ENCODE measurements at regions not wholly inside any gene's neighbourhood (a gene's known extent, or its start where the extent isn't known, plus 50 kb on each side); places are given as distances from the start of the nearest gene placed in this dataset.

GRCh38 chr13:91072486-91072885, 275.0 kb upstream of the MIR17HG start:
- no peak for DNase-seq (ENCODE audit: low read depth in 2 of 2)

GRCh38 chr13:91074091-91074490, 273.4 kb upstream of the MIR17HG start:
- no peak for DNase-seq (ENCODE audit: low read depth in 2 of 2)

- DNase-seq (ENCODE audit: low read depth in 2 of 2), result no peak
These were observed 270.7 kb upstream of the MIR17HG start for GRCh38 chr13:91076830-91077229.

GRCh38 chr13:91078093-91078679, 269.3 kb upstream of the MIR17HG start:
- peak in 1 of 2 experiments; percentile 4 for DNase-seq (ENCODE audit: low read depth in 2 of 2)

GRCh38 chr13:91079176-91079575, 268.3 kb upstream of the MIR17HG start:
- DNase-seq (ENCODE audit: low read depth in 2 of 2), result no peak

GRCh38 chr13:91085127-91085526, 262.4 kb upstream of the MIR17HG start:
- no peak for DNase-seq (ENCODE audit: low read depth in 2 of 2)

- no peak for DNase-seq (ENCODE audit: low read depth in 2 of 2)
These were observed 260.4 kb upstream of the MIR17HG start for GRCh38 chr13:91086936-91087716.

GRCh38 chr13:91097269-91097668, 250.2 kb upstream of the MIR17HG start:
- no peak for DNase-seq (ENCODE audit: low read depth in 2 of 2)

GRCh38 chr13:91099877-91100276, 247.6 kb upstream of the MIR17HG start:
- no peak for DNase-seq (ENCODE audit: low read depth in 2 of 2)

- no peak for DNase-seq (ENCODE audit: low read depth in 2 of 2)
These were observed 246.5 kb upstream of the MIR17HG start for GRCh38 chr13:91100944-91101343.

- DNase-seq (ENCODE audit: low read depth in 2 of 2), result peak; percentile 51 to 52
These were observed 246.1 kb upstream of the MIR17HG start for GRCh38 chr13:91101381-91101780.

- DNase-seq (ENCODE audit: low read depth in 2 of 2), result no peak
These were observed 242.2 kb upstream of the MIR17HG start for GRCh38 chr13:91105270-91105669.

GRCh38 chr13:91106565-91106964, 240.9 kb upstream of the MIR17HG start:
- DNase-seq (ENCODE audit: low read depth in 2 of 2), result no peak

- DNase-seq (ENCODE audit: low read depth in 2 of 2), result no peak
These were observed 239.2 kb upstream of the MIR17HG start for GRCh38 chr13:91108315-91108714.

GRCh38 chr13:91111476-91112200, 235.8 kb upstream of the MIR17HG start:
- no peak for DNase-seq (ENCODE audit: low read depth in 2 of 2)

GRCh38 chr13:91112201-91112923, 235.1 kb upstream of the MIR17HG start:
- no peak for DNase-seq (ENCODE audit: low read depth in 2 of 2)

GRCh38 chr13:91112924-91113277, 234.6 kb upstream of the MIR17HG start:
- DNase-seq (ENCODE audit: low read depth in 2 of 2), result no peak

- no peak for DNase-seq (ENCODE audit: low read depth in 2 of 2)
These were observed 231.7 kb upstream of the MIR17HG start for GRCh38 chr13:91115776-91116175.

- DNase-seq (ENCODE audit: low read depth in 2 of 2), result no peak
These were observed 230.1 kb upstream of the MIR17HG start for GRCh38 chr13:91117351-91117750.

GRCh38 chr13:91119643-91120042, 227.8 kb upstream of the MIR17HG start:
- DNase-seq (ENCODE audit: low read depth in 2 of 2), result no peak

GRCh38 chr13:91122766-91123165, 224.7 kb upstream of the MIR17HG start:
- no peak for DNase-seq (ENCODE audit: low read depth in 2 of 2)

- no peak for DNase-seq (ENCODE audit: low read depth in 2 of 2)
These were observed 223.9 kb upstream of the MIR17HG start for GRCh38 chr13:91123456-91124127.

Measured in fibroblast of skin of left quadriceps (primary cell).